K562 (cell line): ENCODE measurements at regions not wholly inside any gene's neighbourhood (a gene's known extent, or its start where the extent isn't known, plus 50 kb on each side); places are given as distances from the start of the nearest gene placed in this dataset.

ENCODE experiments used
- ATAC-seq: fragments of 200-7000 bp; cut with Tn5 transposase; 3 replicates; pipeline ENCODE4 v1.9.1; 2020; ENCODE audit warnings: moderate library complexity
- BruUV-seq: library from RNA; stranded (reverse); fragments of 400-500 nt; replicated peaks from 2 replicates; lab custom pipeline; 2021; lab: Mats Ljungman, UMichigan
- CTCF ChIA-PET: fragments of 300-600 bp; formaldehyde crosslinking; extraction: SDS; loops from one replicate; lab custom pipeline; 2021; ENCODE audit warnings: low intra/inter-chr PET ratio; lab: Yijun Ruan, JAX
- POLR2A ChIA-PET: fragments of 300-600, 350-650 bp; sonication (Branson Sonifier 250); formaldehyde crosslinking; extraction: SDS; loops from one replicate; lab custom pipeline; 2021; ENCODE audit warnings: antibody characterized with exemption, inconsistent platforms; lab: Yijun Ruan, JAX
- DNase-seq, 4 experiments: peaks; one replicate each; pipeline versions ENCODE4 v3.0.0 to v3.0.0-alpha.2; 2011 to 2018; ENCODE audit warnings: low spot score in 3 of 4, mixed read lengths in 3 of 4; ENCODE audit errors: extremely low read depth in 1 of 4
- FAIRE-seq: peaks from 2 replicates; lab custom pipeline; 2011; peaks lifted over from hg19 to GRCh38; lab: Jason Lieb, UNC
- H2AFZ ChIP-seq: 2 replicates; pipeline ENCODE4 v1.6.0; 2011; ENCODE audit warnings: low read depth, low read length, control low read depth, inconsistent platforms
- H3K27ac ChIP-seq: fragments of 200-600 bp; 3 replicates; pipeline ENCODE4 v1.8.0; 2011; ENCODE audit warnings: low read depth, mild to moderate bottlenecking, control low read depth, inconsistent platforms, low read length, moderate library complexity, mixed read lengths; ENCODE audit errors: extremely low read depth
- H3K27me3 ChIP-seq, 2 experiments: fragments of 300-600 bp in 1 of 2; 2 replicates in 1 of 2; 3 replicates in 1 of 2; pipeline versions ENCODE4 v1.6.0 to v1.8.0; 2011; ENCODE audit warnings: inconsistent platforms in 2 of 2, low read length in 2 of 2, mild to moderate bottlenecking in 1 of 2, mixed read lengths in 1 of 2, moderate library complexity in 1 of 2; ENCODE audit not compliant: control insufficient read depth in 2 of 2, insufficient read depth in 2 of 2
- H3K36me3 ChIP-seq: fragments of 300-600 bp; 3 replicates; pipeline ENCODE4 v1.8.0; 2011; ENCODE audit warnings: mild to moderate bottlenecking, low read length, inconsistent platforms; ENCODE audit not compliant: control insufficient read depth, insufficient read depth
- H3K4me1 ChIP-seq, 2 experiments: fragments of 200-600 bp in 1 of 2; replicated peaks in 1 of 2; 2 replicates in 1 of 2; 3 replicates in 1 of 2; pipeline versions ENCODE4 v1.5.1 to v1.8.0; 2011; ENCODE audit warnings: inconsistent platforms in 2 of 2, low read length in 2 of 2, mild to moderate bottlenecking in 1 of 2, mixed read lengths in 1 of 2, moderate library complexity in 1 of 2; ENCODE audit not compliant: control insufficient read depth in 2 of 2, insufficient read depth in 2 of 2
- H3K4me2 ChIP-seq: 2 replicates; pipeline ENCODE4 v1.6.1; 2011; ENCODE audit warnings: low read length, control low read depth, inconsistent platforms, mixed read lengths; ENCODE audit not compliant: insufficient read depth
- H3K4me3 ChIP-seq: fragments of 200-600 bp; sonication (generic), shearing (Covaris generic); 2 replicates; pipeline ENCODE4 v1.5.1; 2016; ENCODE audit warnings: control low read depth, inconsistent platforms
- H3K79me2 ChIP-seq: fragments of 200-600 bp; 3 replicates; pipeline ENCODE4 v1.8.0; 2011; ENCODE audit warnings: low read length, inconsistent platforms; ENCODE audit not compliant: control insufficient read depth, insufficient read depth
- H3K9ac ChIP-seq, 2 experiments: 2 replicates each; pipeline versions ENCODE4 v1.6.0 to v1.6.1; 2011; ENCODE audit warnings: low read depth in 2 of 2, low read length in 2 of 2, control low read depth in 1 of 2, inconsistent platforms in 1 of 2, mild to moderate bottlenecking in 1 of 2, mixed read lengths in 1 of 2; ENCODE audit not compliant: insufficient read depth in 1 of 2
- H3K9me1 ChIP-seq: one replicate; pipeline ENCODE4 v1.6.0; 2011; ENCODE audit warnings: inconsistent platforms, mild to moderate bottlenecking, low read length, moderate library complexity; ENCODE audit not compliant: control insufficient read depth, insufficient read depth
- H3K9me3 ChIP-seq: replicated peaks from 2 replicates; pipeline ENCODE4 v1.5.1; 2011; ENCODE audit warnings: low read depth, low read length, inconsistent platforms; ENCODE audit not compliant: control insufficient read depth, insufficient read depth
- H4K20me1 ChIP-seq: replicated peaks from 2 replicates; pipeline ENCODE4 v1.6.1; 2011; ENCODE audit warnings: low read length, inconsistent platforms, mixed read lengths; ENCODE audit not compliant: control insufficient read depth, insufficient read depth
- CTCFL ChIP-seq: IDR thresholded peaks from 2 replicates; pipeline ENCODE4 v1.6.1; 2011; ENCODE audit warnings: borderline replicate concordance, low read depth, mild to moderate bottlenecking, moderate library complexity, low read length; ENCODE audit not compliant: insufficient read depth, poor library complexity, severe bottlenecking
- ERF ChIP-seq: fragments of 450-650 bp; formaldehyde crosslinking; IDR thresholded peaks from 2 replicates; pipeline ENCODE4 v1.4.0; 2020; ENCODE audit warnings: mild to moderate bottlenecking, mixed read lengths
- ETV1 ChIP-seq: fragments of 450-650 bp; conservative IDR thresholded peaks from 2 replicates; pipeline ENCODE4 v1.6.1; 2016; ENCODE audit warnings: missing genetic modification characterization, control low read depth, low read depth, missing compliant biosample characterization
- KLF1 ChIP-seq: fragments of 450-650 bp; IDR thresholded peaks from 2 replicates; pipeline ENCODE4 v1.6.1; 2016; ENCODE audit warnings: missing genetic modification characterization, missing compliant biosample characterization
- LEF1 ChIP-seq: fragments of 450-650 bp; IDR thresholded peaks from 2 replicates; pipeline ENCODE4 v1.6.1; 2016; ENCODE audit warnings: mild to moderate bottlenecking
- RBM17 ChIP-seq: fragments of 200-400 bp; formaldehyde crosslinking; IDR thresholded peaks from 2 replicates; pipeline ENCODE4 v1.6.1; 2017; ENCODE audit warnings: low read depth, mild to moderate bottlenecking, low read length, borderline replicate concordance
- SRSF9 ChIP-seq: fragments of 200-400 bp; formaldehyde crosslinking; IDR thresholded peaks from 2 replicates; pipeline ENCODE4 v1.6.1; 2017; ENCODE audit warnings: low read depth, low read length, borderline replicate concordance
- TRIM28 ChIP-seq: fragments of 450-650 bp; IDR thresholded peaks from 2 replicates; pipeline ENCODE4 v1.6.1; 2017
- ZNF23 ChIP-seq: fragments of 250-450 bp; sonication (Bioruptor Pico); IDR thresholded peaks from 2 replicates; pipeline ENCODE4 v1.4.0; 2020; ENCODE audit warnings: mild to moderate bottlenecking
- ZNF583 ChIP-seq: fragments of 250-450 bp; sonication (Bioruptor Pico); IDR thresholded peaks from 2 replicates; pipeline ENCODE4 v1.4.0; 2020
- ZNF586 ChIP-seq: fragments of 450-650 bp; formaldehyde crosslinking; conservative IDR thresholded peaks from 2 replicates; pipeline ENCODE4 v1.4.0; 2020; ENCODE audit warnings: mild to moderate bottlenecking, moderate library complexity
- WGBS: fragments of 100-300 bp; shearing (Covaris generic); methylation state at CpG from one replicate; pipeline ENCODE4 v1.1.6; 2016; ENCODE audit warnings: low coverage, mixed read lengths; ENCODE audit not compliant: insufficient coverage; ENCODE audit errors: missing lambda C conversion rate; 5-methylcytosine and 5-hydroxymethylcytosine counted together
- in situ Hi-C: fragments of 300-500 bp; cut with MboI; formaldehyde crosslinking; loops from 4 replicates; pipeline ENCODE4 v1.15.0; 2018; ENCODE audit warnings: inconsistent platforms, mixed read lengths
- intact Hi-C: fragments of 100-400 bp; cut with micrococcal nuclease; formaldehyde crosslinking; loops from 2 replicates; pipeline ENCODE4 v1.14.2; 2022
- TF ChIP-seq, protein P1 (sequence below): fragments of 250-450 bp; sonication (Bioruptor Pico); IDR thresholded peaks from 2 replicates; pipeline ENCODE4 v1.8.0; 2022; ENCODE audit warnings: inconsistent platforms

GRCh38 chr6:15745781-15746180, 83.0 kb upstream of the DTNBP1 start:
- BruUV-seq = no TSS peak
- Histone ChIP-seq H3K4me3 (no peak overlapping the region), H3K9me1 (no peaks in the 10 kb centered on the region), H3K9ac (no peak overlapping the region), H3K4me1 (no peaks in the 10 kb centered on the region), H3K27ac (no peak overlapping the region), H3K4me2 (no peak overlapping the region), H3K9me3 (no peaks in the 10 kb centered on the region), H4K20me1 (no peaks in the 10 kb centered on the region), H2AFZ (no peak overlapping the region), H3K27me3 (no peaks in the 10 kb centered on the region), H3K36me3 (no peaks in the 10 kb centered on the region), H3K79me2 (no peaks in the 10 kb centered on the region)
- ATAC-seq (no peak), FAIRE-seq (no peak), DNase-seq (no peak)
- ChIA-PET POLR2A (interaction anchor here (0.7 kb wide), 1 partner anchor 11 kb away, joined by 3 read pairs; no protein-coding TSS in a partner anchor), CTCF (no interaction called here)
- intact Hi-C loops = no loop called here
- in situ Hi-C loops = no loop called here
- no peak for TF ChIP-seq KLF1 (tag)
- TF ChIP-seq LEF1 = no peak
- no peak for TF ChIP-seq ETV1 (tag)
- TF ChIP-seq ERF = no peak
- TF ChIP-seq RBM17 = no peak
- no peak for TF ChIP-seq ZNF586 (CRISPR knock-in tag)
- no peak for TF ChIP-seq CTCFL
- TF ChIP-seq SRSF9 = no peak
- TF ChIP-seq ZNF583 (CRISPR knock-in tag) = no peak
- TF ChIP-seq TRIM28 = no peak
- no peak for TF ChIP-seq ZNF23 (CRISPR knock-in tag)
- TF ChIP-seq, protein P1, sequence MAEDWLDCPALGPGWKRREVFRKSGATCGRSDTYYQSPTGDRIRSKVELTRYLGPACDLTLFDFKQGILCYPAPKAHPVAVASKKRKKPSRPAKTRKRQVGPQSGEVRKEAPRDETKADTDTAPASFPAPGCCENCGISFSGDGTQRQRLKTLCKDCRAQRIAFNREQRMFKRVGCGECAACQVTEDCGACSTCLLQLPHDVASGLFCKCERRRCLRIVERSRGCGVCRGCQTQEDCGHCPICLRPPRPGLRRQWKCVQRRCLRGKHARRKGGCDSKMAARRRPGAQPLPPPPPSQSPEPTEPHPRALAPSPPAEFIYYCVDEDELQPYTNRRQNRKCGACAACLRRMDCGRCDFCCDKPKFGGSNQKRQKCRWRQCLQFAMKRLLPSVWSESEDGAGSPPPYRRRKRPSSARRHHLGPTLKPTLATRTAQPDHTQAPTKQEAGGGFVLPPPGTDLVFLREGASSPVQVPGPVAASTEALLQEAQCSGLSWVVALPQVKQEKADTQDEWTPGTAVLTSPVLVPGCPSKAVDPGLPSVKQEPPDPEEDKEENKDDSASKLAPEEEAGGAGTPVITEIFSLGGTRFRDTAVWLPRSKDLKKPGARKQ (CRISPR knock-in tag) = no peak
- 55% methylated on average over 3 of the region's 3 CpGs for WGBS
